Motor neuron (in vitro differentiated cells): ENCODE measurements at regions not wholly inside any gene's neighbourhood (a gene's known extent, or its start where the extent isn't known, plus 50 kb on each side); places are given as distances from the start of the nearest gene placed in this dataset.
A peak's percentile ranks its signal among the peaks of the same experiment; 100 is the strongest.

Experiments
- ATAC-seq, 8 experiments: fragments of 200-7000 bp; cut with Tn5 transposase; replicated peaks in 6 of 8; 2 replicates each; pipeline ENCODE4 v1.8.0; 2021; ENCODE audit warnings: mild to moderate bottlenecking in 8 of 8, moderate library complexity in 8 of 8
- H3K27ac ChIP-seq, 2 donors: fragments of 250-450 bp; sonication (Bioruptor Pico); 2 replicates each; pipeline ENCODE4 v1.9.0; 2021; ENCODE audit warnings: antibody characterized with exemption in 2 of 2, mild to moderate bottlenecking in 2 of 2, moderate library complexity in 1 of 2
- H3K4me1 ChIP-seq, 2 donors: fragments of 250-450 bp; sonication (Bioruptor Pico); replicated peaks in 1 of 2; 2 replicates each; pipeline ENCODE4 v1.6.1; 2021; ENCODE audit warnings: antibody characterized with exemption in 2 of 2, mild to moderate bottlenecking in 2 of 2, moderate library complexity in 1 of 2
- H3K4me3 ChIP-seq, 5 donors: fragments of 250-450 bp; sonication (Bioruptor Pico); 2 replicates each; pipeline ENCODE4 v1.9.0; 2021; ENCODE audit warnings: antibody characterized with exemption in 5 of 5, mild to moderate bottlenecking in 5 of 5, moderate library complexity in 4 of 5
- WGBS, 10 experiments: fragments of 450-650 bp; shearing (Covaris generic); methylation state at CpG; one replicate each; pipeline ENCODE4 v1.0.0; 2022; 5-methylcytosine and 5-hydroxymethylcytosine counted together
- in situ Hi-C, 9 experiments: fragments of 400-800 bp; cut with MboI; loops; one replicate each; pipeline ENCODE4 v1.15.0; 2021; ENCODE audit warnings: low sequenced_read_pairs in 9 of 9, low pct_unique_long_range_greater_than_20kb in 2 of 9; ENCODE audit not compliant: unreplicated experiment in 9 of 9

- no peak overlapping the region for H3K27ac ChIP-seq
- no peak for ATAC-seq
- in situ Hi-C loops = loop anchor here in 1 of 9 experiments (25.0 kb wide), 1 partner anchor 101 kb away; no protein-coding TSS in a partner anchor
- no peak overlapping the region for H3K4me3 ChIP-seq
- peaks cover 0 to 2% of the 10 kb centered on the region in 2 donors for H3K4me1 ChIP-seq
- 13 to 100% (median 96%) methylated on average over 1 of the region's 1 CpG; no CpG with 5 or more reads in 2 of the 10 experiments for WGBS, 10 experiments
Observed at GRCh38 chr1:83011265-83011664, 987.7 kb downstream of the TTLL7 start.

- in situ Hi-C loops = loop anchor here in 1 of 9 experiments (25.0 kb wide), 1 partner anchor 106 kb away; no protein-coding TSS in a partner anchor
- Histone ChIP-seq H3K4me3 (no peak overlapping the region), H3K4me1 (peaks cover 4 to 20% of the 10 kb centered on the region in 2 donors), H3K27ac (no peak overlapping the region)
- ATAC-seq = no peak
- 38 to 100% (median 90%) methylated on average over 1 to 3 of the region's 3 CpGs; no CpG with 5 or more reads in 2 of the 10 experiments for WGBS, 10 experiments
Observed at GRCh38 chr1:83006271-83006670, 992.7 kb downstream of the TTLL7 start.

GRCh38 chr1:83000286-83000685 is 998.6 kb downstream of the TTLL7 start:
- ATAC-seq = no peak
- in situ Hi-C loops = loop anchor here in 1 of 9 experiments (25.0 kb wide), 1 partner anchor 112 kb away; no protein-coding TSS in a partner anchor
- WGBS, 10 experiments = 13 to 95% (median 83%) methylated on average over 3 to 4 of the region's 4 CpGs; no CpG with 5 or more reads in 1 of the 10 experiments
- no peak overlapping the region for H3K4me3 ChIP-seq
- no peak overlapping the region for H3K27ac ChIP-seq
- H3K4me1 ChIP-seq = peaks cover 4 to 20% of the 10 kb centered on the region in 2 donors

GRCh38 chr1:82995951-82996350 is 1003.0 kb downstream of the TTLL7 start:
- Histone ChIP-seq H3K27ac (no peak overlapping the region), H3K4me1 (no peaks in the 10 kb centered on the region), H3K4me3 (no peak overlapping the region)
- in situ Hi-C loops = no loop called here
- WGBS, 10 experiments = 0 to 92% (median 80%) methylated on average over 1 to 2 of the region's 2 CpGs; no CpG with 5 or more reads in 1 of the 10 experiments
- no peak for ATAC-seq

GRCh38 chr1:82994616-82995263 is 1004.2 kb downstream of the TTLL7 start:
- Histone ChIP-seq H3K27ac (no peak overlapping the region), H3K4me3 (no peak overlapping the region), H3K4me1 (no peaks in the 10 kb centered on the region)
- in situ Hi-C loops = no loop called here
- 4 to 100% (median 84%) methylated on average over 2 to 3 of the region's 3 CpGs; no CpG with 5 or more reads in 1 of the 10 experiments for WGBS, 10 experiments
- no peak for ATAC-seq

GRCh38 chr1:82991569-82991968 is 1007.4 kb downstream of the TTLL7 start:
- no peak for ATAC-seq
- in situ Hi-C loops = no loop called here
- WGBS, 10 experiments = 14 to 100% (median 86%) methylated on average over 1 to 2 of the region's 2 CpGs; no CpG with 5 or more reads in 1 of the 10 experiments
- Histone ChIP-seq H3K4me1 (no peaks in the 10 kb centered on the region), H3K4me3 (no peak overlapping the region), H3K27ac (no peak overlapping the region)

GRCh38 chr1:82979593-82980236 is 1019.2 kb downstream of the TTLL7 start:
- in situ Hi-C loops = no loop called here
- ATAC-seq = peak in 5 of 8 experiments; percentile 24 to 50 (median 30)
- H3K4me3 ChIP-seq = no peak overlapping the region
- WGBS, 10 experiments = 55 to 86% (median 67%) methylated on average over 3 to 7 of the region's 7 CpGs; no CpG with 5 or more reads in 1 of the 10 experiments
- no peak overlapping the region for H3K27ac ChIP-seq
- H3K4me1 ChIP-seq = no peaks in the 10 kb centered on the region

- no peak for ATAC-seq
- Histone ChIP-seq H3K27ac (no peak overlapping the region), H3K4me3 (no peak overlapping the region), H3K4me1 (no peaks in the 10 kb centered on the region)
- WGBS, 10 experiments = 71 to 90% (median 83%) methylated on average over 2 to 10 of the region's 10 CpGs
- in situ Hi-C loops = no loop called here
Observed at GRCh38 chr1:82978461-82979324, 1020.2 kb downstream of the TTLL7 start.

GRCh38 chr1:82972841-82973553 is 1025.9 kb downstream of the TTLL7 start:
- no peaks in the 10 kb centered on the region for H3K4me1 ChIP-seq
- H3K27ac ChIP-seq = no peak overlapping the region
- WGBS, 10 experiments = 0 to 95% (median 83%) methylated on average over 1 to 15 of the region's 15 CpGs; no CpG with 5 or more reads in 2 of the 10 experiments
- no peak overlapping the region for H3K4me3 ChIP-seq
- ATAC-seq = no peak
- in situ Hi-C loops = no loop called here

GRCh38 chr1:82969340-82969739 is 1029.6 kb downstream of the TTLL7 start:
- 40 to 100% (median 78%) methylated on average over 1 to 2 of the region's 2 CpGs; no CpG with 5 or more reads in 1 of the 10 experiments for WGBS, 10 experiments
- no peak overlapping the region for H3K4me3 ChIP-seq
- ATAC-seq = no peak
- no peaks in the 10 kb centered on the region for H3K4me1 ChIP-seq
- in situ Hi-C loops = no loop called here
- H3K27ac ChIP-seq = no peak overlapping the region

GRCh38 chr1:82962658-82963057 is 1036.3 kb downstream of the TTLL7 start:
- in situ Hi-C loops = no loop called here
- H3K27ac ChIP-seq = no peak overlapping the region
- no peak overlapping the region for H3K4me3 ChIP-seq
- ATAC-seq = no peak
- 16 to 100% (median 73%) methylated on average over 1 to 2 of the region's 2 CpGs for WGBS, 10 experiments
- H3K4me1 ChIP-seq = no peaks in the 10 kb centered on the region

- Histone ChIP-seq H3K27ac (no peak overlapping the region), H3K4me1 (peaks cover 0 to 8% of the 10 kb centered on the region in 2 donors), H3K4me3 (no peak overlapping the region)
- in situ Hi-C loops = no loop called here
- 28 to 96% (median 83%) methylated on average over 3 to 6 of the region's 6 CpGs for WGBS, 10 experiments
- ATAC-seq = no peak
Observed at GRCh38 chr1:82950606-82951200, 1048.2 kb downstream of the TTLL7 start.
